OCI-LY1 (cell line): ENCODE measurements at regions not wholly inside any gene's neighbourhood (a gene's known extent, or its start where the extent isn't known, plus 50 kb on each side); places are given as distances from the start of the nearest gene placed in this dataset.

Experiments used
- CTCF ChIP-seq: fragments of 200-600 bp; sonication (generic), shearing (Covaris generic); IDR thresholded peaks from 2 replicates; pipeline ENCODE4 v1.5.1; 2017; ENCODE audit warnings: mild to moderate bottlenecking, antibody characterized with exemption, low read length, moderate library complexity, mixed read lengths
- EZH2 ChIP-seq: fragments of 200-600 bp; sonication (generic), shearing (Covaris generic); IDR thresholded peaks from 2 replicates; pipeline ENCODE4 v1.8.0; 2017; ENCODE audit warnings: borderline replicate concordance, mixed run types, mild to moderate bottlenecking, antibody characterized with exemption, low read length, moderate library complexity, mixed read lengths

- no peak for TF ChIP-seq CTCF
- TF ChIP-seq EZH2, result no peak
These were observed 81.4 kb upstream of the PPP2R2D start for GRCh38 chr10:131819241-131820072.
